HepG2 (cell line): ENCODE measurements at regions not wholly inside any gene's neighbourhood (a gene's known extent, or its start where the extent isn't known, plus 50 kb on each side); places are given as distances from the start of the nearest gene placed in this dataset.

Experiments used
- ATAC-seq: fragments of 200-7000 bp; cut with Tn5 transposase; 3 replicates; pipeline ENCODE4 v1.9.1; 2020; ENCODE audit warnings: mild to moderate bottlenecking, moderate library complexity
- BruUV-seq: library from RNA; stranded (reverse); fragments of 400-500 nt; replicated peaks from 2 replicates; lab custom pipeline; 2021; lab: Mats Ljungman, UMichigan
- CTCF ChIA-PET: fragments of 300-600 bp; formaldehyde crosslinking; extraction: SDS; loops from one replicate; lab custom pipeline; 2021; ENCODE audit warnings: low total read pairs, inconsistent platforms, low intra/inter-chr PET ratio; lab: Yijun Ruan, JAX
- POLR2A ChIA-PET: fragments of 350-600 bp; sonication (Branson Sonifier 250); formaldehyde crosslinking; loops from one replicate; lab custom pipeline; 2020; ENCODE audit warnings: antibody characterized with exemption, inconsistent platforms; lab: Yijun Ruan, JAX
- DNase-seq: peaks from one replicate; pipeline ENCODE4 v3.0.0-alpha.2; 2015; ENCODE audit warnings: low spot score
- FAIRE-seq: peaks from 3 replicates; lab custom pipeline; 2011; peaks lifted over from hg19 to GRCh38; lab: Jason Lieb, UNC
- H2AFZ ChIP-seq: one replicate; pipeline ENCODE4 v1.6.1; 2011; ENCODE audit warnings: low read length, inconsistent platforms
- H3K27ac ChIP-seq: fragments of 300-600 bp; 3 replicates; pipeline ENCODE4 v1.8.0; 2011; ENCODE audit warnings: mixed run types, mild to moderate bottlenecking, mixed read lengths, low read length, inconsistent platforms; ENCODE audit not compliant: insufficient read depth; ENCODE audit errors: extremely low read length
- H3K27me3 ChIP-seq, 2 experiments: fragments of 200-600 bp in 1 of 2; 2 replicates in 1 of 2; 3 replicates in 1 of 2; pipeline versions ENCODE4 v1.6.0 to v1.8.0; 2011; ENCODE audit warnings: low read length in 2 of 2, mild to moderate bottlenecking in 2 of 2, moderate library complexity in 2 of 2, inconsistent platforms in 1 of 2; ENCODE audit not compliant: insufficient read depth in 2 of 2, control insufficient read depth in 1 of 2
- H3K36me3 ChIP-seq, 2 experiments: fragments of 200-600 bp in 1 of 2; replicated peaks in 1 of 2; 2 replicates in 1 of 2; 3 replicates in 1 of 2; pipeline versions ENCODE4 v1.5.1 to v1.8.0; 2011; ENCODE audit warnings: low read length in 2 of 2, inconsistent platforms in 1 of 2; ENCODE audit not compliant: insufficient read depth in 2 of 2, control insufficient read depth in 1 of 2
- H3K4me1 ChIP-seq: 2 replicates; pipeline ENCODE4 v1.5.1; 2012; ENCODE audit warnings: low read length, inconsistent platforms; ENCODE audit not compliant: insufficient read depth
- H3K4me2 ChIP-seq: 2 replicates; pipeline ENCODE4 v1.6.0; 2011; ENCODE audit warnings: low read depth, low read length, inconsistent platforms
- H3K4me3 ChIP-seq, 3 experiments: fragments of 200-600 bp in 1 of 3; sonication (generic), shearing (Covaris generic) in 1 of 3; replicated peaks in 1 of 3; 2 replicates each; pipeline ENCODE4 v1.5.1; 2011 to 2016; ENCODE audit warnings: low read length in 3 of 3, inconsistent platforms in 2 of 3, low read depth in 2 of 3, mild to moderate bottlenecking in 2 of 3, control low read depth in 1 of 3, mixed read lengths in 1 of 3; ENCODE audit not compliant: insufficient read depth in 1 of 3
- H3K79me2 ChIP-seq: one replicate; pipeline ENCODE4 v1.6.1; 2011; ENCODE audit warnings: low read length, inconsistent platforms; ENCODE audit not compliant: insufficient read depth
- H3K9ac ChIP-seq: 2 replicates; pipeline ENCODE4 v1.6.0; 2011; ENCODE audit warnings: mild to moderate bottlenecking, low read depth, low read length, inconsistent platforms; ENCODE audit not compliant: insufficient read depth
- H3K9me3 ChIP-seq: 2 replicates; pipeline ENCODE4 v1.5.1; 2012; ENCODE audit warnings: mild to moderate bottlenecking, low read length
- H4K20me1 ChIP-seq: 2 replicates; pipeline ENCODE4 v1.6.0; 2011; ENCODE audit warnings: inconsistent platforms, mild to moderate bottlenecking, low read length, moderate library complexity; ENCODE audit not compliant: insufficient read depth
- ARNTL ChIP-seq: sonication (generic); formaldehyde crosslinking; IDR thresholded peaks from 2 replicates; pipeline ENCODE4 v1.4.0; 2020; ENCODE audit warnings: mild to moderate bottlenecking, missing genetic modification reagents
- CAMTA2 ChIP-seq: sonication (generic); formaldehyde crosslinking; IDR thresholded peaks from 2 replicates; pipeline ENCODE4 v1.4.0; 2020; ENCODE audit warnings: mild to moderate bottlenecking, missing genetic modification reagents, borderline replicate concordance
- HMG20A ChIP-seq: IDR thresholded peaks from 2 replicates; pipeline ENCODE4 v1.6.1; 2016; ENCODE audit warnings: borderline replicate concordance
- KLF9 ChIP-seq: IDR thresholded peaks from 2 replicates; pipeline ENCODE4 v1.6.1; 2016; ENCODE audit warnings: low read depth
- NR2F6 ChIP-seq, 2 experiments: IDR thresholded peaks; 2 replicates each; pipeline ENCODE4 v1.6.1; 2016; ENCODE audit warnings: antibody characterized with exemption in 1 of 2, mild to moderate bottlenecking in 1 of 2
- ONECUT2 ChIP-seq: sonication (generic); formaldehyde crosslinking; IDR thresholded peaks from 2 replicates; pipeline ENCODE4 v1.4.0; 2020; ENCODE audit warnings: missing genetic modification reagents
- PHF20 ChIP-seq: sonication (generic); formaldehyde crosslinking; IDR thresholded peaks from 2 replicates; pipeline ENCODE4 v1.5.0; 2020; ENCODE audit warnings: mild to moderate bottlenecking, missing genetic modification reagents
- PPARG ChIP-seq: conservative IDR thresholded peaks from 2 replicates; pipeline ENCODE4 v1.6.1; 2016; ENCODE audit warnings: missing biosample characterization, missing genetic modification reagents
- SP4 ChIP-seq: sonication (generic); formaldehyde crosslinking; IDR thresholded peaks from 2 replicates; pipeline ENCODE4 v1.8.1; 2023; ENCODE audit warnings: mild to moderate bottlenecking, missing genetic modification reagents
- SYNCRIP ChIP-seq: fragments of 200-400 bp; formaldehyde crosslinking; IDR thresholded peaks from 2 replicates; pipeline ENCODE4 v1.6.1; 2018; ENCODE audit warnings: mild to moderate bottlenecking, low read depth, low read length; ENCODE audit not compliant: insufficient read depth
- ZNF207 ChIP-seq: fragments of 450-650 bp; IDR thresholded peaks from 2 replicates; pipeline ENCODE4 v1.6.1; 2016; ENCODE audit warnings: antibody characterized with exemption, borderline replicate concordance
- ZNF343 ChIP-seq: sonication (generic); formaldehyde crosslinking; IDR thresholded peaks from 2 replicates; pipeline ENCODE4 v1.4.0; 2020; ENCODE audit warnings: mild to moderate bottlenecking, missing genetic modification reagents
- ZNF616 ChIP-seq: sonication (generic); formaldehyde crosslinking; IDR thresholded peaks from 2 replicates; pipeline ENCODE4 v1.5.0; 2020; ENCODE audit warnings: low read depth, mild to moderate bottlenecking, missing genetic modification reagents
- ZNF652 ChIP-seq: IDR thresholded peaks from 2 replicates; pipeline ENCODE4 v1.6.1; 2016; ENCODE audit warnings: low read depth, borderline replicate concordance
- ZNF781 ChIP-seq: sonication (generic); formaldehyde crosslinking; IDR thresholded peaks from 2 replicates; pipeline ENCODE4 v1.5.1; 2020; ENCODE audit warnings: borderline replicate concordance, mild to moderate bottlenecking, missing genetic modification reagents; ENCODE audit errors: not compliant biosample characterization
- WGBS: methylation state at CpG from one replicate; pipeline ENCODE4 v1.1.6; 2017; ENCODE audit warnings: low lambda C conversion rate; 5-methylcytosine and 5-hydroxymethylcytosine counted together
- in situ Hi-C: cut with HindIII; loops from 2 replicates; pipeline ENCODE4 v1.10.0; 2017; ENCODE audit warnings: low pct_unique_long_range_greater_than_20kb; ENCODE audit not compliant: extremely low pct_ligation_motif_present
- intact Hi-C: fragments of 100-400 bp; cut with micrococcal nuclease; formaldehyde crosslinking; loops from one replicate; pipeline ENCODE4 v1.10.0; 2022; ENCODE audit not compliant: unreplicated experiment
- TF ChIP-seq, protein P1 (sequence below): sonication (generic); formaldehyde crosslinking; IDR thresholded peaks from 2 replicates; pipeline ENCODE4 v1.4.0; 2020; ENCODE audit warnings: missing genetic modification reagents, mild to moderate bottlenecking, borderline replicate concordance

DNA sequence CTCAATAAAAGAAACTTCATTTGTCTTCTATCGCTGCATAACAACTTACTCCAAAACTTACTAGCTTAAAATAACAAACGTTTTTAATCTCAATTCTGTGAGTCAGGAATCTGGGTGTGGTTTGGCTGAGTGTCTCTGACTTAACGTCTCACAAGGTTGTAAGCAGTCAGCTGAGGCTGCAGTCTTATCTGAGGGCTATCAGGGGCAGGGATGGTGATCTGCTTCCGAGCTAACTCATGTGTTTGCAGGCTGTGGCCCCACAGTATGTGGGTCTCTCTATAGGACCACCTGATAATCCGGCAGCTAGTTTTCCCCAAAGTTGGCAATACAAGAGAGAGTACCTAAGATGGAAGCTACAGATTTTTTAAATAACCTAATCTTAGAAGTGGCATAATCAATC lies 234.2 kb upstream of the FGGY start:
- no peak for ATAC-seq
- H3K9me3 ChIP-seq, result no peaks in the 10 kb centered on the region
- intact Hi-C loops (no loop called here), in situ Hi-C loops (no loop called here)
- no peak overlapping the region for H3K4me2 ChIP-seq
- no peak for FAIRE-seq
- H3K36me3 ChIP-seq, result no peaks in the 10 kb centered on the region
- no peak overlapping the region for H3K27ac ChIP-seq
- H2AFZ ChIP-seq, result no peak overlapping the region
- 19% methylated on average over 5 of the region's 5 CpGs for WGBS
- no peaks in the 10 kb centered on the region for H4K20me1 ChIP-seq
- no peak overlapping the region for H3K4me3 ChIP-seq
- CTCF ChIA-PET, result no interaction called here
- TF ChIP-seq ZNF343 (CRISPR knock-in tag), result no peak
- no peak for TF ChIP-seq NR2F6 (IDR thresholded peaks at IDR 0.05)
- TF ChIP-seq NR2F6 (CRISPR knock-in tag; IDR thresholded peaks at IDR 0.05), result no peak
- TF ChIP-seq PHF20 (CRISPR knock-in tag), result no peak
- no peak for TF ChIP-seq ZNF207
- TF ChIP-seq ZNF652 (CRISPR knock-in tag), result no peak
- H3K4me1 ChIP-seq, result peaks cover 31% of the 10 kb centered on the region
- H3K9ac ChIP-seq, result no peak overlapping the region
- POLR2A ChIA-PET, result no interaction called here
- peaks cover 3 to 10% of the 10 kb centered on the region in 2 experiments; a peak in 3 of 5 replicates for H3K27me3 ChIP-seq
- BruUV-seq, result no TSS peak
- H3K79me2 ChIP-seq, result no peaks in the 10 kb centered on the region
- no peak for DNase-seq

DNA sequence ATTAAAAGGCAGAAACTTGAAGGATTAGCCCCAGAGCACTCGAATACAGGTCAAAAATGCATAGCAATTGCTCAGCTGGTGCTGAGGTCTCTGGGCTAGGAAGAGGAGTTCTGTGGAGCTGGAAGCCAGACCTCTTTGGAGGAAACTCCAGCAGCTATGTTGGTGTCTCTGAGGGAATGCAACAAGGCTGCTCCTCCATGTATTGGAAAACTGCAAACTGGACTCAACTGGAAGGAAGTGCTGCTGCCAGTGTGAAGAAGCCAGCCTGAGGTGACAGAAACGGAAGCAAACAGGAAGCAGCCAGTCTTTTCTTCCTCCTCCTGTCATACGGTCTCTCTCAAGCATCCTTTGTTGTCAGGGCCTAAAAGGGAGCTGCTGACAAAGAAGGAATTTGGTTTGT lies 233.4 kb upstream of the FGGY start:
- no peak overlapping the region for H3K4me3 ChIP-seq
- peaks cover 25% of the 10 kb centered on the region for H3K4me1 ChIP-seq
- ChIA-PET POLR2A (no interaction called here), CTCF (no interaction called here)
- H2AFZ ChIP-seq, result no peak overlapping the region
- ATAC-seq, result no peak
- H4K20me1 ChIP-seq, result no peaks in the 10 kb centered on the region
- no TSS peak for BruUV-seq
- 12% methylated on average over 3 of the region's 3 CpGs for WGBS
- no peaks in the 10 kb centered on the region for H3K9me3 ChIP-seq
- intact Hi-C loops (no loop called here), in situ Hi-C loops (no loop called here)
- H3K79me2 ChIP-seq, result no peaks in the 10 kb centered on the region
- H3K27me3 ChIP-seq, result peaks cover 3 to 9% of the 10 kb centered on the region in 2 experiments; a peak in 3 of 5 replicates
- H3K4me2 ChIP-seq, result no peak overlapping the region
- no peak for FAIRE-seq
- H3K36me3 ChIP-seq, result no peaks in the 10 kb centered on the region
- no peak for DNase-seq
- no peak overlapping the region for H3K27ac ChIP-seq
- no peak overlapping the region for H3K9ac ChIP-seq
- no peak for TF ChIP-seq SP4
- TF ChIP-seq KLF9 (CRISPR knock-in tag), result no peak
- TF ChIP-seq, protein P1, sequence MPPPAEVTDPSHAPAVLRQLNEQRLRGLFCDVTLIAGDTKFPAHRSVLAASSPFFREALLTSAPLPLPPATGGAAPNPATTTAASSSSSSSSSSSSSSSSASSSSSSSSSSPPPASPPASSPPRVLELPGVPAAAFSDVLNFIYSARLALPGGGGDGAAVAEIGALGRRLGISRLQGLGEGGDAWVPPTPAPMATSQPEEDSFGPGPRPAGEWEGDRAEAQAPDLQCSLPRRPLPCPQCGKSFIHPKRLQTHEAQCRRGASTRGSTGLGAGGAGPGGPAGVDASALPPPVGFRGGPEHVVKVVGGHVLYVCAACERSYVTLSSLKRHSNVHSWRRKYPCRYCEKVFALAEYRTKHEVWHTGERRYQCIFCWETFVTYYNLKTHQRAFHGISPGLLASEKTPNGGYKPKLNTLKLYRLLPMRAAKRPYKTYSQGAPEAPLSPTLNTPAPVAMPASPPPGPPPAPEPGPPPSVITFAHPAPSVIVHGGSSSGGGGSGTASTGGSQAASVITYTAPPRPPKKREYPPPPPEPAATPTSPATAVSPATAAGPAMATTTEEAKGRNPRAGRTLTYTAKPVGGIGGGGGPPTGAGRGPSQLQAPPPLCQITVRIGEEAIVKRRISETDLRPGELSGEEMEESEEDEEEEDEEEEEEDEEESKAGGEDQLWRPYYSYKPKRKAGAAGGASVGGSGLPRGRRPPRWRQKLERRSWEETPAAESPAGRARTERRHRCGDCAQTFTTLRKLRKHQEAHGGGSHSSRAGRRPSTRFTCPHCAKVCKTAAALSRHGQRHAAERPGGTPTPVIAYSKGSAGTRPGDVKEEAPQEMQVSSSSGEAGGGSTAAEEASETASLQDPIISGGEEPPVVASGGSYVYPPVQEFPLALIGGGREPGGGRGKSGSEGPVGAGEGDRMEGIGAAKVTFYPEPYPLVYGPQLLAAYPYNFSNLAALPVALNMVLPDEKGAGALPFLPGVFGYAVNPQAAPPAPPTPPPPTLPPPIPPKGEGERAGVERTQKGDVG (CRISPR knock-in tag), result no peak
- no peak for TF ChIP-seq CAMTA2 (CRISPR knock-in tag)
- TF ChIP-seq HMG20A (CRISPR knock-in tag), result no peak
- TF ChIP-seq ZNF781, result no peak
- no peak for TF ChIP-seq PPARG
- TF ChIP-seq ONECUT2 (CRISPR knock-in tag), result no peak
- no peak for TF ChIP-seq SYNCRIP
- no peak for TF ChIP-seq ZNF616 (CRISPR knock-in tag)
- no peak for TF ChIP-seq ARNTL (CRISPR knock-in tag)
